A673 (cell line): ENCODE measurements at regions not wholly inside any gene's neighbourhood (a gene's known extent, or its start where the extent isn't known, plus 50 kb on each side); places are given as distances from the start of the nearest gene placed in this dataset.

Experiments used
- BruUV-seq: library from RNA; stranded (reverse); fragments of 400-500 nt; replicated peaks from 2 replicates; lab custom pipeline; 2021; lab: Mats Ljungman, UMichigan
- CTCF ChIA-PET: fragments of 300-600 bp; sonication (Branson Sonifier 250); formaldehyde crosslinking; loops from one replicate; lab custom pipeline; 2022; ENCODE audit warnings: antibody characterized with exemption; lab: Charles Lee
- POLR2A ChIA-PET: fragments of 300-600 bp; sonication (Branson Sonifier 250); formaldehyde crosslinking; loops from one replicate; lab custom pipeline; 2022; ENCODE audit warnings: antibody characterized with exemption; ENCODE audit not compliant: low non-redundant PET; lab: Charles Lee
- DNase-seq: peaks from one replicate; pipeline ENCODE4 v3.0.0-alpha.2; 2015; ENCODE audit warnings: low spot score
- H3K27ac ChIP-seq: fragments of 200-600 bp; sonication (generic); 2 replicates; pipeline ENCODE4 v1.5.1; 2016; ENCODE audit warnings: mixed run types, low read depth, mild to moderate bottlenecking, mixed read lengths, antibody characterized with exemption, low read length; ENCODE audit not compliant: poor library complexity, severe bottlenecking
- H3K27me3 ChIP-seq: fragments of 200-600 bp; sonication (generic); replicated peaks from 2 replicates; pipeline ENCODE4 v1.6.1; 2017; ENCODE audit warnings: mixed run types, low read depth, mild to moderate bottlenecking, mixed read lengths, antibody characterized with exemption, low read length; ENCODE audit not compliant: insufficient read depth, poor library complexity
- H3K36me3 ChIP-seq: fragments of 200-600 bp; sonication (generic); 2 replicates; pipeline ENCODE4 v1.6.1; 2016; ENCODE audit warnings: mixed run types, mild to moderate bottlenecking, mixed read lengths, antibody characterized with exemption, low read length; ENCODE audit not compliant: insufficient read depth, poor library complexity, severe bottlenecking
- H3K4me1 ChIP-seq: fragments of 200-600 bp; sonication (generic); 2 replicates; pipeline ENCODE4 v1.6.1; 2017; ENCODE audit warnings: mixed run types, mild to moderate bottlenecking, mixed read lengths, antibody characterized with exemption, low read length; ENCODE audit not compliant: insufficient read depth, poor library complexity, severe bottlenecking
- H3K4me3 ChIP-seq: fragments of 200-600 bp; sonication (generic); 2 replicates; pipeline ENCODE4 v1.5.1; 2016; ENCODE audit warnings: low read depth, mixed run types, mild to moderate bottlenecking, mixed read lengths, low read length; ENCODE audit not compliant: poor library complexity, severe bottlenecking
- H3K9me3 ChIP-seq: fragments of 200-600 bp; sonication (generic); 2 replicates; pipeline ENCODE4 v1.6.1; 2016; ENCODE audit warnings: mixed run types, low read depth, mild to moderate bottlenecking, mixed read lengths, antibody characterized with exemption, low read length; ENCODE audit not compliant: poor library complexity, severe bottlenecking
- CTCF ChIP-seq: fragments of 300-800, 200-600 bp; sonication (generic); conservative IDR thresholded peaks from 2 replicates; pipeline ENCODE4 v1.5.1; 2017; ENCODE audit warnings: low read depth, mild to moderate bottlenecking, antibody characterized with exemption, low read length, moderate library complexity, mixed read lengths
- EZH2 ChIP-seq: fragments of 200-600 bp; sonication (generic); IDR thresholded peaks from 2 replicates; pipeline ENCODE4 v1.6.1; 2017; ENCODE audit warnings: borderline replicate concordance, low read depth, mild to moderate bottlenecking, mixed read lengths, antibody characterized with exemption, low read length; ENCODE audit not compliant: poor library complexity, severe bottlenecking
- intact Hi-C: fragments of 100-400 bp; cut with micrococcal nuclease; formaldehyde crosslinking; loops from one replicate; pipeline ENCODE4 v1.10.0; 2022; ENCODE audit not compliant: unreplicated experiment

GRCh38 chr20:10854976-10855375 is 181.2 kb upstream of the JAG1 start:
- DNase-seq = no peak

DNA sequence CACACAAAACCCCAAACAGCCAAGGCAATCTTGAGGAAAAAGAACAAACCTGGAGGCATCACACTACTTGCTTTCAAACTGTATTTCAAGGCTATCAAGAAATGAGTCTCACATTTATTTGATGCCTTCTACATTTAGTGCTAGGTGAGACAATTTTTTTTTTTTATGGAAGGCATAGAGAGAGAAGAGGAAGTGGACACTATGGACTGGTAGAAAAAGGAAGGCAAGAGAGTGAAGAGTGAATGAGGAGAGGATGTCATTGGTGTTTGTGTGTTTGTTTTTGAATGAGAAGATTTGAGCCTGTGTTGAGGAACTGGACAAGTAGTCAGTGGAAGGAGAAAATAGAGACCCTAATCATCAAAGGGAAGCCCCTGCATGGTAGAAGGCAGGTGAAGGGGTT is 182.0 kb upstream of the JAG1 start:
- DNase-seq = no peak
- no TSS peak for BruUV-seq
- H3K27ac ChIP-seq = no peak overlapping the region
- POLR2A ChIA-PET = no interaction called here
- no peaks in the 10 kb centered on the region for H3K27me3 ChIP-seq
- TF ChIP-seq EZH2 = no peak
- no peak for TF ChIP-seq CTCF
- no peaks in the 10 kb centered on the region for H3K36me3 ChIP-seq
- no peaks in the 10 kb centered on the region for H3K9me3 ChIP-seq
- intact Hi-C loops = no loop called here
- CTCF ChIA-PET = no interaction called here
- H3K4me1 ChIP-seq = no peaks in the 10 kb centered on the region
- H3K4me3 ChIP-seq = no peak overlapping the region

More at GRCh38 chr20:10854976-10855375, 181.2 kb upstream of the JAG1 start:
- Histone ChIP-seq H3K9me3 (no peaks in the 10 kb centered on the region), H3K27me3 (no peaks in the 10 kb centered on the region), H3K4me1 (no peaks in the 10 kb centered on the region), H3K27ac (no peak overlapping the region), H3K4me3 (no peak overlapping the region), H3K36me3 (no peaks in the 10 kb centered on the region)
- intact Hi-C loops = no loop called here
- BruUV-seq = no TSS peak
- CTCF ChIA-PET = no interaction called here
- TF ChIP-seq CTCF (no peak), EZH2 (no peak)
- POLR2A ChIA-PET = no interaction called here

DNA sequence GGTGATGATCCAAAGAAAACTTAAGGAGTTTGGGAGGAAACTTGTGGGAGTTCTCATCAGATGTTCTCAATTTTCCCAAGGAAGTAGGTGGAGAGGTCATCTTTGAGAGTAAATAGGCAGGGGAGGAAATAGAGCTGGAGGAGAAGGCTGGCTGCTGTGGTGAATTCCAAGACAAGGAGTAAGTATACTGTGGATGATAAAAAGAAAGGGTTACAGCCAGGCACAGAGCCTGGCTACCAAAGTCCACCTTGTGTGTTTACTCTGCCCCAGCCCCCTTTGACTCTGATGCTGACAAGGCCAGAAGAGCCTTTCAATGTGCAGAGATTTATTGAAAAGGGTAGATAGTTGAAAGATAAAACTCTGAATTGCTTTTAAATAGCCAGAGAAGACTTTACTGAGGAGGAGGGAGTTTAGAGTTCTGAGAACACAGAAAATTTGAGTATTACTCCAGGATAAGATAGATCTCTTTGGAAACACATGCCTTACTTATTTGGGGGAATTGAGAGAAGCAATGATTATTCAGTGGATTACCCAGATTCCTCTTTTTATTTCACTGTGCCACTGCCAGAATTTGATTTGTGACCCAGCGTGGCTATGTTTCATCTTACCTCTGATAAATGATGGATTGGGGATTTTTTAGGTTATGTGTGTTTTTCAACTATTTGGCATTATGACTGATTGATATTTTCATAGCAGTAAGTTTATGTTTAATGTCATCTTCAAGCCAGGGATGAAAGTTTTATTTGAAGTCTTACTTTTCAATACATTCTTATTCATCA is 182.6 kb upstream of the JAG1 start:
- CTCF ChIA-PET = no interaction called here
- intact Hi-C loops = no loop called here
- no peak for DNase-seq
- TF ChIP-seq CTCF (no peak), EZH2 (no peak)
- Histone ChIP-seq H3K4me3 (no peak overlapping the region), H3K27me3 (no peaks in the 10 kb centered on the region), H3K4me1 (no peaks in the 10 kb centered on the region), H3K36me3 (no peaks in the 10 kb centered on the region), H3K27ac (no peak overlapping the region), H3K9me3 (no peaks in the 10 kb centered on the region)
- POLR2A ChIA-PET = no interaction called here
- no TSS peak for BruUV-seq
